Ascending aorta (tissue), 2 donors: ENCODE measurements at regions not wholly inside any gene's neighbourhood (a gene's known extent, or its start where the extent isn't known, plus 50 kb on each side); places are given as distances from the start of the nearest gene placed in this dataset.

Experiments
- DNase-seq, 2 donors: peaks; one replicate each; pipeline ENCODE4 v3.0.0-alpha.2; 2019; ENCODE audit warnings: low spot score in 2 of 2
- H3K27ac ChIP-seq, 2 donors: fragments of 200-600 bp; sonication (generic); one replicate each; pipeline ENCODE4 v1.5.1; 2016 to 2017; ENCODE audit warnings: mild to moderate bottlenecking in 1 of 2
- H3K27me3 ChIP-seq: fragments of 200-600 bp; sonication (generic); one replicate; pipeline ENCODE4 v1.5.1; 2017
- H3K36me3 ChIP-seq, 2 donors: fragments of 200-600 bp; sonication (generic); one replicate each; pipeline ENCODE4 v1.5.1; 2016
- H3K4me1 ChIP-seq, 2 donors: fragments of 200-600 bp; sonication (generic); one replicate each; pipeline ENCODE4 v1.5.1; 2016 to 2017; ENCODE audit warnings: mild to moderate bottlenecking in 1 of 2
- H3K4me3 ChIP-seq, 2 donors: fragments of 200-600 bp; sonication (generic); one replicate each; pipeline ENCODE4 v1.5.1; 2016 to 2017; ENCODE audit warnings: mild to moderate bottlenecking in 1 of 2
- H3K9me3 ChIP-seq, 2 donors: fragments of 200-600 bp; sonication (generic); one replicate each; pipeline ENCODE4 v1.5.1; 2016
- CTCF ChIP-seq, 3 experiments: fragments of 200-600 bp in 2 of 3; fragments of 450-650 bp in 1 of 3; sonication (generic) in 2 of 3; IDR thresholded peaks; one replicate each; pipeline ENCODE4 v1.5.1; 2016 to 2019; ENCODE audit warnings: antibody characterized with exemption in 3 of 3, mild to moderate bottlenecking in 1 of 3, moderate library complexity in 1 of 3
- intact Hi-C: fragments of 100-400 bp; cut with DNase I; formaldehyde crosslinking; loops from one replicate; pipeline ENCODE4 v1.15.1; 2023

GRCh38 chr4:32172761-32173160, 1452.6 kb downstream of the PCDH7 start:
- DNase-seq, result no peak
- H3K4me3 ChIP-seq, result no peak overlapping the region
- TF ChIP-seq CTCF (IDR thresholded peaks at IDR 0.05), result no peak
- H3K4me1 ChIP-seq, result no peaks in the 10 kb centered on the region
- H3K36me3 ChIP-seq, result no peaks in the 10 kb centered on the region
- no peaks in the 10 kb centered on the region for H3K27me3 ChIP-seq
- intact Hi-C loops, result no loop called here
- H3K9me3 ChIP-seq, result no peaks in the 10 kb centered on the region
- H3K27ac ChIP-seq, result no peak overlapping the region

- Histone ChIP-seq H3K27ac (no peak overlapping the region), H3K4me3 (no peak overlapping the region), H3K36me3 (no peaks in the 10 kb centered on the region), H3K4me1 (no peaks in the 10 kb centered on the region), H3K9me3 (no peaks in the 10 kb centered on the region), H3K27me3 (no peaks in the 10 kb centered on the region)
- no peak for DNase-seq
- intact Hi-C loops, result no loop called here
- no peak for TF ChIP-seq CTCF (IDR thresholded peaks at IDR 0.05)
Observed at GRCh38 chr4:32180086-32180485, 1459.9 kb downstream of the PCDH7 start.

GRCh38 chr4:32184186-32184585, 1464.0 kb downstream of the PCDH7 start:
- Histone ChIP-seq H3K9me3 (no peaks in the 10 kb centered on the region), H3K4me1 (no peaks in the 10 kb centered on the region), H3K4me3 (no peak overlapping the region), H3K27ac (no peak overlapping the region), H3K27me3 (no peaks in the 10 kb centered on the region), H3K36me3 (no peaks in the 10 kb centered on the region)
- intact Hi-C loops, result no loop called here
- DNase-seq, result no peak
- no peak for TF ChIP-seq CTCF (IDR thresholded peaks at IDR 0.05)

- Histone ChIP-seq H3K27ac (no peak overlapping the region), H3K36me3 (no peaks in the 10 kb centered on the region), H3K9me3 (no peaks in the 10 kb centered on the region), H3K4me3 (no peak overlapping the region), H3K27me3 (no peaks in the 10 kb centered on the region), H3K4me1 (no peaks in the 10 kb centered on the region)
- DNase-seq, result no peak
- TF ChIP-seq CTCF (IDR thresholded peaks at IDR 0.05), result no peak
- intact Hi-C loops, result no loop called here
Observed at GRCh38 chr4:32189130-32189529, 1469.0 kb downstream of the PCDH7 start.

GRCh38 chr4:32189788-32190187, 1469.6 kb downstream of the PCDH7 start:
- H3K36me3 ChIP-seq, result no peaks in the 10 kb centered on the region
- H3K4me3 ChIP-seq, result no peak overlapping the region
- intact Hi-C loops, result no loop called here
- H3K9me3 ChIP-seq, result no peaks in the 10 kb centered on the region
- DNase-seq, result no peak
- TF ChIP-seq CTCF (IDR thresholded peaks at IDR 0.05), result no peak
- no peaks in the 10 kb centered on the region for H3K4me1 ChIP-seq
- H3K27ac ChIP-seq, result no peak overlapping the region
- H3K27me3 ChIP-seq, result no peaks in the 10 kb centered on the region

GRCh38 chr4:32191961-32192360, 1471.8 kb downstream of the PCDH7 start:
- Histone ChIP-seq H3K27ac (no peak overlapping the region), H3K4me3 (no peak overlapping the region), H3K27me3 (no peaks in the 10 kb centered on the region), H3K4me1 (no peaks in the 10 kb centered on the region), H3K36me3 (no peaks in the 10 kb centered on the region), H3K9me3 (no peaks in the 10 kb centered on the region)
- intact Hi-C loops, result no loop called here
- no peak for DNase-seq
- TF ChIP-seq CTCF (IDR thresholded peaks at IDR 0.05), result no peak
